ENCODE measurements at regions not wholly inside any gene's neighbourhood (a gene's known extent, or its start where the extent isn't known, plus 50 kb on each side); places are given as distances from the start of the nearest gene placed in this dataset.

GRCh38 chr2:126372406-126372805 is 283.6 kb upstream of the GYPC start:
- TF ChIP-seq CTCF (IDR thresholded peaks at IDR 0.05; ENCODE audit: poor library complexity) (no peak), EZH2 (IDR thresholded peaks at IDR 0.05; ENCODE audit: borderline replicate concordance) (no peak)
